Right atrium auricular region (tissue), 2 donors: ENCODE measurements at regions not wholly inside any gene's neighbourhood (a gene's known extent, or its start where the extent isn't known, plus 50 kb on each side); places are given as distances from the start of the nearest gene placed in this dataset.

Source experiments
- DNase-seq: peaks from one replicate; pipeline ENCODE4 v3.0.0-alpha.2; 2019; ENCODE audit warnings: low spot score
- H3K27ac ChIP-seq, 2 donors: fragments of 200-600 bp; sonication (generic); 1 replicate in 1 of 2; 2 replicates in 1 of 2; pipeline ENCODE4 v1.5.1; 2016 to 2019
- H3K27me3 ChIP-seq, 2 donors: fragments of 200-600 bp; sonication (generic); one replicate each; pipeline versions ENCODE4 v1.5.1 to v1.6.0; 2017 to 2019
- H3K36me3 ChIP-seq: fragments of 200-600 bp; sonication (generic); one replicate; pipeline ENCODE4 v1.5.1; 2016
- H3K4me1 ChIP-seq, 2 donors: fragments of 200-600 bp; sonication (generic); one replicate each; pipeline versions ENCODE4 v1.5.1 to v1.6.0; 2017 to 2019
- H3K4me3 ChIP-seq, 2 donors: fragments of 200-600 bp; sonication (generic); 1 replicate in 1 of 2; 2 replicates in 1 of 2; pipeline ENCODE4 v1.5.1; 2017 to 2019; ENCODE audit warnings: mild to moderate bottlenecking in 1 of 2, moderate library complexity in 1 of 2
- H3K9me3 ChIP-seq, 2 donors: fragments of 200-600 bp; sonication (generic); one replicate each; pipeline ENCODE4 v1.5.1; 2019
- TF ChIP-seq, protein P1 (sequence below), 2 donors: fragments of 200-600 bp; sonication (generic); IDR thresholded peaks; one replicate each; pipeline ENCODE4 v1.5.1; 2019; ENCODE audit warnings: antibody characterized with exemption in 2 of 2

DNA sequence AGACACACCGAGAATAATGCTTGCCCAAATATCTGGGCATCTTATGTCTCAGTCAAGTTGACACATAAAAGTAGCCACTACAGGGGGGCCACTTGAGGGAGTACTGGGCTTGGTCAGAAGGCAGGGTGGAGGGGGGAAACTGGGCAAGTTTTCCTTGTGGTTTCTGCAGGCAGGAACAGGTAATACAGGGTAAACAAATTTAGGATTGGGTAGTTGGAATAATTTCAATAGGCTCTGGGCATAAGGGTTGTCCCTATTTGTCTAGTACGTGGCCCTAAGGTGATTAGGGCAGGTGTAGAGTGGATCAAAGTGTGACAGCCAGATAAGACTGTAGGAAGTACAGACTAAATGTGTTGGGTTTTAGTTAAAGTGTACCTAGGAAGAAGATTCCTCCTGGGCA is 353.1 kb downstream of the TLE4 start:
- TF ChIP-seq, protein P1, sequence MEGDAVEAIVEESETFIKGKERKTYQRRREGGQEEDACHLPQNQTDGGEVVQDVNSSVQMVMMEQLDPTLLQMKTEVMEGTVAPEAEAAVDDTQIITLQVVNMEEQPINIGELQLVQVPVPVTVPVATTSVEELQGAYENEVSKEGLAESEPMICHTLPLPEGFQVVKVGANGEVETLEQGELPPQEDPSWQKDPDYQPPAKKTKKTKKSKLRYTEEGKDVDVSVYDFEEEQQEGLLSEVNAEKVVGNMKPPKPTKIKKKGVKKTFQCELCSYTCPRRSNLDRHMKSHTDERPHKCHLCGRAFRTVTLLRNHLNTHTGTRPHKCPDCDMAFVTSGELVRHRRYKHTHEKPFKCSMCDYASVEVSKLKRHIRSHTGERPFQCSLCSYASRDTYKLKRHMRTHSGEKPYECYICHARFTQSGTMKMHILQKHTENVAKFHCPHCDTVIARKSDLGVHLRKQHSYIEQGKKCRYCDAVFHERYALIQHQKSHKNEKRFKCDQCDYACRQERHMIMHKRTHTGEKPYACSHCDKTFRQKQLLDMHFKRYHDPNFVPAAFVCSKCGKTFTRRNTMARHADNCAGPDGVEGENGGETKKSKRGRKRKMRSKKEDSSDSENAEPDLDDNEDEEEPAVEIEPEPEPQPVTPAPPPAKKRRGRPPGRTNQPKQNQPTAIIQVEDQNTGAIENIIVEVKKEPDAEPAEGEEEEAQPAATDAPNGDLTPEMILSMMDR (IDR thresholded peaks at IDR 0.05): no peak
- Histone ChIP-seq H3K36me3 (no peaks in the 10 kb centered on the region), H3K4me1 (no peaks in the 10 kb centered on the region), H3K27me3 (no peaks in the 10 kb centered on the region), H3K4me3 (no peak overlapping the region), H3K9me3 (no peaks in the 10 kb centered on the region), H3K27ac (no peak overlapping the region)
- DNase-seq: no peak

DNA sequence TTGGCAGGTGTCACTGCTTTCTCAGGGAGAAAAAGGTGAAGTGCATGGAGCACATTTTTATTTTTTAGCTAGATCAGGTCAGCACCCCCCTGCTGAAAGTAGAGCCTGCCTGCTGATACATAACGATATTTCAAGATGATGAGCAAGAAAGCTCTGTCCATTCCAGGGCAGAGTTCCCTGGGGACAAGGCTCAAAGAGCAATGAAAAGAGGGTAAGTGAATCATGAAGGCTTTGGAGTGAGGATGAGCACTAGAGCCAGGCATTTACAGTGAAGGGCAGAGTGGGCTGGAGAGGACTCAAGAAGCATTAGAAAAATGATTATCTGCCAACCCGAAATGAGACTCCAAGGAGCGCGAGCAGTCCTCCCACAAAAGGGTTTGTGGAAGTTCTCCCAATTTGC is 345.7 kb downstream of the TLE4 start:
- no peak for DNase-seq
- Histone ChIP-seq H3K27me3 (no peaks in the 10 kb centered on the region), H3K36me3 (no peaks in the 10 kb centered on the region), H3K27ac (no peak overlapping the region), H3K4me3 (no peak overlapping the region), H3K9me3 (no peaks in the 10 kb centered on the region), H3K4me1 (no peaks in the 10 kb centered on the region)
- TF ChIP-seq, protein P1 (IDR thresholded peaks at IDR 0.05): no peak

DNA sequence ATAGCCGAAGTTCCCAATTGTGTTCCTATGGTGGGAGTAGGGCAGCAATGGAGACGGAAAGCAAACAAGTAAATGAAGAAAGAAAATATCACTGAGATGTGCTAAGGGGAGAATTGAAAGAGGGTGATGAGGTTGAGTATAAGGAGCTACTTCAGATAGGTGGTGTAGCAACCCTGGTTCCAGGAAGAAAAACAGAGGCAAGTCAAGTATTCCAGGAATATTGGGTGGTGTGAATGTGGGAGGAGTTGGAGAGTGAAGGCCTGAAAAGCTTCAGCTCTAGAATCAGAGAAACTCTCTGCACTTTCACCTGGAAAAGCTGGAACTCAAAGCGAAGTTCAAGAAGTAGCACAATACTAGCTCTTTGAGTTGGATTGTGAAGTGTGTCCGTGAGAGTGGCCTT is 342.1 kb downstream of the TLE4 start:
- Histone ChIP-seq H3K27me3 (no peaks in the 10 kb centered on the region), H3K9me3 (no peaks in the 10 kb centered on the region), H3K36me3 (no peaks in the 10 kb centered on the region), H3K4me1 (no peaks in the 10 kb centered on the region), H3K4me3 (no peak overlapping the region), H3K27ac (no peak overlapping the region)
- DNase-seq: no peak
- TF ChIP-seq, protein P1 (IDR thresholded peaks at IDR 0.05): no peak

DNA sequence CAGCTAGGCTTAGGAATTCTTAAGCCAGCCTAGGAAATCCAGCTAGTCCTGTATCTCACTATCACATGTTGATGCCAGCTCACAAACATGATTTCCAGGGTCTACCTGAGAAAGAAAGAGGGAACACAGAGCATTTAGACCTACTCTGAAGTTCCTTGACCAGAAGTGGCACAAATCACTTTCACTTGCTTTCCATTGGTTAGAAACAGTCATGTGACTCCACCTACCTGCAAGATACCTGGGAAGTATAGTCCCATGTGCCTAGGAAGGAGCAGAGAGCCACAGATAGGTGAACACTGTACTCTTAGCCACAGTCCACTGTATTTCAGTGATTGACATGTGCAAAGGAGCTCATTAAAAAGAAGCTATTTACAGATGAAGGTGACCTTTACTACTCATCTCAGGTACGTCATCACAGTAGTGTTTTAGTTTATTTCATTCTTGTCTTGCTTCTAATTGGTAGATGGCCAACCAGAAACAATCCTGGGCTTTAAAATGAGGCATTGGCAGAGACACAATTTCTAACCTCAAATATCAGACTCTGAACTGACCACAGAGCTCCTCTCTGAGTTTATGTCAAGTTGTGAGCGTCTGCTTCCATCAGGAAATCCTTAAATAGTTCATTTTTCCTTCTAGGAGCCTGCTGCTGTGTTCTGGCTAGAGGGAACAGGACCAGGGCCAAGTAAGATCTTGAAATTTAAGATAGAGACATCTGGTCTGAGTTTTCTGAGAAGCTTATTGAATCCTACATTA is 340.7 kb downstream of the TLE4 start:
- TF ChIP-seq, protein P1 (IDR thresholded peaks at IDR 0.05): no peak
- no peaks in the 10 kb centered on the region for H3K36me3 ChIP-seq
- H3K4me3 ChIP-seq: no peak overlapping the region
- DNase-seq: no peak
- H3K27ac ChIP-seq: no peak overlapping the region
- H3K27me3 ChIP-seq: no peaks in the 10 kb centered on the region
- peaks cover 0 to 8% of the 10 kb centered on the region in 2 donors for H3K9me3 ChIP-seq
- H3K4me1 ChIP-seq: no peaks in the 10 kb centered on the region

DNA sequence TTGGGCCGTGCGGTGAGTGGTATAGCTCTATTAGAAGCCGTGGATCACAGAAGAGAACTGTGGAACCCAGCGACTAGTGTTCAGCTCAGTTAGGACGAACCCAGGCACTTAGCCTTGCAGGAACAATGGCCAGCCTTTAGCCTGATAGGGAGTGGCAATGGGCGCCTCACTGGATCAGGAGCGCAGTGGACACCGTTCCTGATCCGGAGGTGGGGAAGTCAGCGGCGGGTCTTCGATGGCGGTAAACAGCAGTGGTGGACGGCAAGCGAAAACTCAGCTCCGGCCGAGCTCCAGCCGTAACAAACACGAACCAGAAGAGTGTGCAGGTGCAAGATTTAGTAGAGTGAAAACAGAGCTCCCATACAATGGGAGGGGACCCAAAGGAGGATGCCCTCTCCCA is 340.0 kb downstream of the TLE4 start:
- no peaks in the 10 kb centered on the region for H3K4me1 ChIP-seq
- peaks cover 0 to 8% of the 10 kb centered on the region in 2 donors for H3K9me3 ChIP-seq
- TF ChIP-seq, protein P1 (IDR thresholded peaks at IDR 0.05): no peak
- no peaks in the 10 kb centered on the region for H3K36me3 ChIP-seq
- DNase-seq: no peak
- no peak overlapping the region for H3K27ac ChIP-seq
- no peaks in the 10 kb centered on the region for H3K27me3 ChIP-seq
- H3K4me3 ChIP-seq: no peak overlapping the region
